ENCODE measurements at regions not wholly inside any gene's neighbourhood (a gene's known extent, or its start where the extent isn't known, plus 50 kb on each side); places are given as distances from the start of the nearest gene placed in this dataset.

DNA sequence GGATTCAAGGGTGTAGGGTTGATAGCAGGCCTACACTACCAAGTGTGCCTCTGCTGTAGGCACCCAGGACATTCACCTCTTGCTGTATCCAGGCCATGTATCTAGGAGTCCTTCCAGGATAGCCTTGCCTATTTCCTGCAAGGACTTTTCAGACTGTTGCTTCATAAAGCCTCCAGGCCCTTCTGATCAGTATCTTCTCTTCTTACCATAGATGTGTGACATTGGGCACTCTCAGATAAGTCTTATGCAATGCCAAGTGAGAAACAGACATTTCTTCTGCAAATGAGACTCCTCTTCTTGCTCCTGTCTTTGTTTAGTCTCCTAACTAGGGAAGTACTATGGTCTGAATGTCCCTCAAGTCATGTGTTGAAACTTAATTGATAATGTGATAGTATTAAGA, 386.8 kb downstream of the ANKRD50 start:
- TF ChIP-seq POLR2A (IDR thresholded peaks at IDR 0.05) (no peak), EP300 (IDR thresholded peaks at IDR 0.05) (no peak)

Data from sigmoid colon (tissue), 4 donors.